Peyer's patch (tissue), 4 donors: ENCODE measurements at regions not wholly inside any gene's neighbourhood (a gene's known extent, or its start where the extent isn't known, plus 50 kb on each side); places are given as distances from the start of the nearest gene placed in this dataset.

Source experiments
- POLR2A ChIP-seq, 2 donors: fragments of 450-650 bp; IDR thresholded peaks; one replicate each; pipeline ENCODE4 v1.5.1; 2017; ENCODE audit warnings: antibody characterized with exemption in 2 of 2, mild to moderate bottlenecking in 2 of 2, moderate library complexity in 2 of 2
- TF ChIP-seq, protein P1 (sequence below), 6 experiments: fragments of 450-650 bp in 4 of 6; fragments of 200-600 bp in 2 of 6; sonication (generic) in 1 of 6; IDR thresholded peaks; one replicate each; pipeline ENCODE4 v1.5.1; 2017 to 2019; ENCODE audit warnings: antibody characterized with exemption in 6 of 6, mild to moderate bottlenecking in 3 of 6, moderate library complexity in 1 of 6

DNA sequence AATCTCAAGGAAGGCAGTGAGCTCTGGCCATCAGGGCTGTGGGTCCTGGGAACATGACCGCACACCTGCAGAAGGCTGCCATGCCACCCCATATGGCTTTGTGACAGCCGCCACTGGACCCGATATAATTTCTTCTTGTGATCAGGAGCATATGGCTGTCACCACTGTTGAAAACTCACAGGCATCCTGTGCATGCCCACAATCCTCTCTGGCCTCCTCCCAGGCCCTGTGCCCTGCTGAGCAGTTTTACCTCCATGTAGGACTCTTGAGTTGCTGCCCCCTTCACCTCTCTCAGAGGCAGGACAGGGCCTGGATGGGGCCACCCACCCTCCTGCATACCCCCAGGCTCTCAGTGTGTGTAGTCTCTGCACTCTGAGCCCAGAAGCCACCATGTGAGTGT lies 391.9 kb upstream of the AKR1E2 start:
- no peak for TF ChIP-seq POLR2A (IDR thresholded peaks at IDR 0.05)
- TF ChIP-seq, protein P1, sequence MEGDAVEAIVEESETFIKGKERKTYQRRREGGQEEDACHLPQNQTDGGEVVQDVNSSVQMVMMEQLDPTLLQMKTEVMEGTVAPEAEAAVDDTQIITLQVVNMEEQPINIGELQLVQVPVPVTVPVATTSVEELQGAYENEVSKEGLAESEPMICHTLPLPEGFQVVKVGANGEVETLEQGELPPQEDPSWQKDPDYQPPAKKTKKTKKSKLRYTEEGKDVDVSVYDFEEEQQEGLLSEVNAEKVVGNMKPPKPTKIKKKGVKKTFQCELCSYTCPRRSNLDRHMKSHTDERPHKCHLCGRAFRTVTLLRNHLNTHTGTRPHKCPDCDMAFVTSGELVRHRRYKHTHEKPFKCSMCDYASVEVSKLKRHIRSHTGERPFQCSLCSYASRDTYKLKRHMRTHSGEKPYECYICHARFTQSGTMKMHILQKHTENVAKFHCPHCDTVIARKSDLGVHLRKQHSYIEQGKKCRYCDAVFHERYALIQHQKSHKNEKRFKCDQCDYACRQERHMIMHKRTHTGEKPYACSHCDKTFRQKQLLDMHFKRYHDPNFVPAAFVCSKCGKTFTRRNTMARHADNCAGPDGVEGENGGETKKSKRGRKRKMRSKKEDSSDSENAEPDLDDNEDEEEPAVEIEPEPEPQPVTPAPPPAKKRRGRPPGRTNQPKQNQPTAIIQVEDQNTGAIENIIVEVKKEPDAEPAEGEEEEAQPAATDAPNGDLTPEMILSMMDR (IDR thresholded peaks at IDR 0.05), result no peak
